ENCODE measurements at regions not wholly inside any gene's neighbourhood (a gene's known extent, or its start where the extent isn't known, plus 50 kb on each side); places are given as distances from the start of the nearest gene placed in this dataset.
"Not testable (repeated sequence)": the region's sequence is repeated elsewhere in the genome, so short reads cannot be mapped to it uniquely, and the experiment has no call there.

- TF ChIP-seq NANOG (IDR thresholded peaks at IDR 0.05; ENCODE audit: insufficient read depth, low read depth, low read length, poor library complexity, severe bottlenecking) (no peak), EGR1 (IDR thresholded peaks at IDR 0.05; ENCODE audit: borderline replicate concordance, low read depth, low read length) (no peak), SIRT6 (IDR thresholded peaks at IDR 0.05; ENCODE audit: low read length) (no peak), CREB1 (IDR thresholded peaks at IDR 0.05) (no peak), GTF2F1 (IDR thresholded peaks at IDR 0.05; ENCODE audit: borderline replicate concordance, low read depth, low read length) (no peak)
These were observed 83.6 kb upstream of the ABHD2 start (continued) for GRCh38 chr15:89004726-89005030.

- H3K9me3 ChIP-seq (ENCODE audit: insufficient read depth in 2 of 2, low read depth in 1 of 2, low read length in 1 of 2); H3K23ac ChIP-seq (ENCODE audit: insufficient read length); H2AK5ac ChIP-seq (ENCODE audit: low read depth, low read length); H3K14ac ChIP-seq (ENCODE audit: insufficient read length); H3K56ac ChIP-seq (replicated peaks; ENCODE audit: insufficient read length, low read depth, low read length); H3K9ac ChIP-seq (replicated peaks in 1 of 4; ENCODE audit: extremely low read depth in 1 of 4, low read depth in 3 of 4, low read length in 3 of 4); H3K79me2 ChIP-seq (ENCODE audit: control insufficient read depth in 1 of 2, insufficient read depth in 2 of 2, low read length in 2 of 2); H3K4me2 ChIP-seq (ENCODE audit: insufficient read depth in 1 of 2, low read depth in 2 of 2, low read length in 2 of 2); H4K91ac ChIP-seq (replicated peaks; ENCODE audit: insufficient read length, low read length); H2BK20ac ChIP-seq (ENCODE audit: low read length); H2BK12ac ChIP-seq (ENCODE audit: low read depth, low read length); H4K5ac ChIP-seq (ENCODE audit: insufficient read length, low read depth, low read length); FAIRE-seq; H2BK15ac ChIP-seq (ENCODE audit: low read length); H3K23me2 ChIP-seq (ENCODE audit: low read depth, low read length); H4K20me1 ChIP-seq (replicated peaks in 1 of 2; ENCODE audit: control insufficient read depth in 1 of 2, insufficient read depth in 2 of 2, low read length in 2 of 2); H4K8ac ChIP-seq (ENCODE audit: extremely low read depth, insufficient read depth, low read length); H3K79me1 ChIP-seq (ENCODE audit: low read depth, low read length); H2AFZ ChIP-seq (ENCODE audit: low read length); H3K36me3 ChIP-seq (ENCODE audit: control insufficient read depth in 2 of 4, insufficient read depth in 4 of 4, low read length in 3 of 4); H3K4me3 ChIP-seq (ENCODE audit: extremely low read depth in 1 of 4, insufficient read depth in 2 of 4, low read depth in 3 of 4, low read length in 4 of 4); H3K4ac ChIP-seq (replicated peaks; ENCODE audit: insufficient read length, low read depth, low read length); H3K27me3 ChIP-seq (replicated peaks in 1 of 4; ENCODE audit: control insufficient read depth in 3 of 4, extremely low read depth in 1 of 4, insufficient read depth in 3 of 4, low read length in 3 of 4); H2BK120ac ChIP-seq (replicated peaks; ENCODE audit: low read depth, low read length); H3K27ac ChIP-seq (ENCODE audit: low read depth, low read length); DNase-seq (ENCODE audit: low read depth in 1 of 2, low spot score in 2 of 2); H3K18ac ChIP-seq (ENCODE audit: extremely low read depth, low read length); H2BK5ac ChIP-seq (ENCODE audit: low read depth, low read length): not testable (repeated sequence)
- ChIA-PET POLR2A (ENCODE audit: partially characterized antibody) (interaction anchor here (1.3 to 16.3 kb wide), 2 partner anchors 105 to 110 kb away, joined by 5 to 607 read pairs; partner anchors contain the start of genes HAPLN3 and MFGE8), CTCF (ENCODE audit: partially characterized antibody) (interaction anchor here (0.8 to 1.1 kb wide), 2 partner anchors 102 to 129 kb away, joined by 6 to 8 read pairs; no protein-coding TSS in a partner anchor)
- WGBS, 2 experiments (ENCODE audit: extremely low coverage in 1 of 2, insufficient coverage in 1 of 2, insufficient read length in 1 of 2, insufficient replicate concordance in 2 of 2, low coverage in 1 of 2, low lambda C conversion rate in 2 of 2, missing lambda C conversion rate in 1 of 2), result 88% methylated on average over 9 of the region's 9 CpGs; no CpG with 5 or more reads in 1 of the 2 experiments
- H3K4me1 ChIP-seq (replicated peaks in 1 of 4; ENCODE audit: control insufficient read depth in 3 of 4, insufficient read depth in 4 of 4, low read length in 3 of 4), result peaks cover 7 to 21% (median 11%) of the 10 kb centered on the region in 4 experiments
These were observed 80.7 kb upstream of the ABHD2 start for GRCh38 chr15:89007527-89007926.

All from H1 (cell line).